ENCODE measurements at regions not wholly inside any gene's neighbourhood (a gene's known extent, or its start where the extent isn't known, plus 50 kb on each side); places are given as distances from the start of the nearest gene placed in this dataset.

DNA sequence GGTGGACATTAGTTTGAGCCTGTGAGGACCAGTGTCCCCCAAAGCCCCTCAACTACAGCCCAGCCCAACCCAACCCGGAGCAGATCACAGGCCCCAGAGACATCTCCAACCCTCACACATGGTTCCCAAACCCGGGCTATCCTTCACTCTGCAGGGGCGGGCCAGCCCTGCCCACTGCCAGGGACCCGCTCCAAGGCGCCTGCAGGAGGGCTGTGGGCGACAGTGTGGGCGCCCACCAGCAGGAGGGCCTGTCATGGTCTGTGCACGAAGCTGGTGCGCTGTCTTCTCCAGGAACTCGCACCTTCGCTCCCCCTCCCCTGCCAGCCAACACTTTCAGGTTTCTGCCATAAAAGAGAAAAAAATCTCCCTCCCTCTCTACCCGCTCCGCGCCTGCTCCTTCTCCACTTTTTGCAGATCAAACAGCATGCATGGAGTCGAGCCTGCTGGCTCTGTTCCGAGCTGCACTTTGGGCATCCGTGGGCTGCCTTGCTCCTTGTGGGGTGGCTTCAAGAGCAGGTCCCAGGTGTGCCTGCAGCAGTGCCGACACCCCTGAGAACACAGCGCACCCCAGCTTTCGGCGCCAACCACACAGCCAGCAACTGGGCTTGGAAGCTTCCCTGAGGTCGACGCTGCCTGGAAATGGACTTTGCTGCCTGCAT lies 133.7 kb upstream of the PPP1R26 start:
- TF ChIP-seq POLR2A (IDR thresholded peaks at IDR 0.05), result no peak
- TF ChIP-seq, protein P1, sequence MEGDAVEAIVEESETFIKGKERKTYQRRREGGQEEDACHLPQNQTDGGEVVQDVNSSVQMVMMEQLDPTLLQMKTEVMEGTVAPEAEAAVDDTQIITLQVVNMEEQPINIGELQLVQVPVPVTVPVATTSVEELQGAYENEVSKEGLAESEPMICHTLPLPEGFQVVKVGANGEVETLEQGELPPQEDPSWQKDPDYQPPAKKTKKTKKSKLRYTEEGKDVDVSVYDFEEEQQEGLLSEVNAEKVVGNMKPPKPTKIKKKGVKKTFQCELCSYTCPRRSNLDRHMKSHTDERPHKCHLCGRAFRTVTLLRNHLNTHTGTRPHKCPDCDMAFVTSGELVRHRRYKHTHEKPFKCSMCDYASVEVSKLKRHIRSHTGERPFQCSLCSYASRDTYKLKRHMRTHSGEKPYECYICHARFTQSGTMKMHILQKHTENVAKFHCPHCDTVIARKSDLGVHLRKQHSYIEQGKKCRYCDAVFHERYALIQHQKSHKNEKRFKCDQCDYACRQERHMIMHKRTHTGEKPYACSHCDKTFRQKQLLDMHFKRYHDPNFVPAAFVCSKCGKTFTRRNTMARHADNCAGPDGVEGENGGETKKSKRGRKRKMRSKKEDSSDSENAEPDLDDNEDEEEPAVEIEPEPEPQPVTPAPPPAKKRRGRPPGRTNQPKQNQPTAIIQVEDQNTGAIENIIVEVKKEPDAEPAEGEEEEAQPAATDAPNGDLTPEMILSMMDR (IDR thresholded peaks at IDR 0.05), result no peak
